PC-9 (cell line): ENCODE measurements at regions not wholly inside any gene's neighbourhood (a gene's known extent, or its start where the extent isn't known, plus 50 kb on each side); places are given as distances from the start of the nearest gene placed in this dataset.

Experiments
- CTCF ChIP-seq: fragments of 200-600 bp; sonication (generic); conservative IDR thresholded peaks from 2 replicates; pipeline ENCODE4 v1.6.1; 2017; ENCODE audit warnings: mixed run types, antibody characterized with exemption, mild to moderate bottlenecking, moderate library complexity
- EZH2 ChIP-seq: fragments of 200-600 bp; sonication (generic); IDR thresholded peaks from 2 replicates; pipeline ENCODE4 v1.8.0; 2017; ENCODE audit warnings: antibody characterized with exemption, low read depth

GRCh38 chr5:135709208-135709575 lies 125.3 kb upstream of the SLC25A48 start:
- TF ChIP-seq CTCF = no peak
- TF ChIP-seq EZH2 = no peak
